Posterior cingulate gyrus (tissue), 11 donors: ENCODE measurements at regions not wholly inside any gene's neighbourhood (a gene's known extent, or its start where the extent isn't known, plus 50 kb on each side); places are given as distances from the start of the nearest gene placed in this dataset.

Source experiments
- DNase-seq, 10 donors: peaks; one replicate each; pipeline versions ENCODE4 v3.0.0 to v3.0.0-alpha.2; 2020 to 2021; ENCODE audit warnings: mixed read lengths in 3 of 10
- intact Hi-C: fragments of 100-400 bp; cut with DNase I; formaldehyde crosslinking; loops from one replicate; pipeline ENCODE4 v1.15.1; 2023

DNA sequence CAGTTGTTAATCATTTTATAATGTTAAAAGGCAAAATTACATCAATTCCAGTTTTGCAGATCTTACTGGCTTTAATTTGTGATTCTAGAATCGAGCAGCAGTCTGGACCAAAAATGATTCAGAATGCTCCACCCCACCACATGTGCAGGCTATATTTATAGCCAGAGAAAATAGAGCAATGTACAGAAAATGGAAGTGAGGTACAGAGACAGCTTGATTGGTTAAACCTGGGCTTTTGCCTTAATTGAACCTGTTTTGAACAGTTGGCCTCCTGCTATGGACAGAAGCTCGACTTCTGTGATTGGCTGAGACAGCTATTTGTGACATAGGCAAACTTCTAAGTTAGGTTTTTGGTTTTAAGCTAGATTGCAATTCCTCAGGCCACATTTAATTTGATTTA lies 607.4 kb upstream of the MIR17HG start:
- intact Hi-C loops = no loop called here
- no peak for DNase-seq

DNA sequence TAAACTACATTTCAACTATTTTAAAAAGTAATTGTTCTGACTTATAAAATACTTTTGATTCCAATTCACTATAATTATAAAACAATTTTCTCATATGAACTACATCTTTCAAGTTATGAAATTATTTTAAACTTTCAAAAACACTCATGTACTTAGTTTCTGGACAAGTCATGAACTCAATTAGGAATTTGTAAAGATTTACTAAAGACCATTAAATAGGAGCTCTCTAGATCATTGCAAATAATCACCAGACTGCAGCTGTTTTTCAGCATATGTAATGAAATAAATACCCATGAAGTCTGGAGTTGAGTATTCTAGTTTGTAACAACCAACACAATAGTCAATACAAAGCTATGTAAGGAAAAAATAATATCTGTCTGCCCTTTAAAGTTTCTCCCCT lies 605.1 kb upstream of the MIR17HG start:
- intact Hi-C loops = no loop called here
- DNase-seq = no peak

DNA sequence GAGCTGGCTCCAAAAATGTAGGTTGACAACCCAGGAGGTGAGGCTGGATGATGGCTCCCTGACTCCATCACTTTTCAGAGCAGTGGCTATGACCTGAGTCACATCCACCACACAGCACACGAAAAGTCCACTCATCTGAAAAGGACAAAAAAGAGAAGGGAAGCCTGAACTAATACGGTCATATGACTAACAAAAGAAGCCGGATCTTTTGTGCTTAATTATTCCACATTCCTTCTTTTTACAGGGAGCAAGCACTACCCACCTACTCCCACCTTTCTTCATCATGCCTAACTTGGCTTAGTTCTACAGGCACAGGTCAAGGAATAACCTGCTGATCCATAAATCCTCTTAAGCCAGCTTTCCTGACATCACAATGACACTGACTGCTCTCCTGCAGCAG lies 601.3 kb upstream of the MIR17HG start:
- DNase-seq = no peak
- intact Hi-C loops = no loop called here

DNA sequence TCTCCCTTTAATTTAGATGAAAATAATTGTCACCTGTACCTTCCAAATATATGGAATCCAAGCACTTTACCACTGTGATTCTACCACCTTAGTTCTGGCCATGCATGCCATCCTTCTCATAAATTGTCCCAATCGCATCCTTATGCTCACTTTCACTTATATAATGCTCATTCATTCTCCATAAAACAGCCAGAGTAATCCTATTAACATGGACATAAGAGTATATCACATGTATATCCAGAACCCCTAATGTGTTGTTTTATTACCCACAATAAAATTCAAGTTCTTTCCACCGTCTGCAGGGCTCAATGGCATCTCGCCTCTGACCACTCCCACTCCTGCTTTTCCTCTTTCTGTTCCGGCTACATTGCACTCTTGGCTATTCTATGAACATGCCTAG lies 597.5 kb upstream of the MIR17HG start:
- DNase-seq = no peak
- intact Hi-C loops = no loop called here

DNA sequence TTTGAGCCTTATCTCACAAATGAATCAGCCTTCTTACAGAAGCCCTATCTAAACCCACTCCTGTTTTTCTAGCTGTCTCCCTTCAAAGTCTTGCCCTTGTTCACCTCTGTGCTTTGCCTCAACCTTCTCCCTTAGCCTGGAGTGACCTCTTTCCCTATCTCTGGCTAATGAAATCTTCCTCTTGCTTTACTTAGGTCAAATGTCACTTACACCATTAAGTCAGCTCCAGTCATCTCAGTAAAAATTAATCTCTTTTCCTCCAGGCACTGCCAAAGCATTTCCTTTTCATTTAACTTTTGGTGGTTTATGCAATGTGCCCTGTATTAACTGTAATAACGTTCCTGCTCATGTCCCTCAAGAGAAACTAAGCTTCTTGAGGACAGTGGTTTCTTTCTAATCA lies 596.5 kb upstream of the MIR17HG start:
- DNase-seq = no peak
- intact Hi-C loops = no loop called here

DNA sequence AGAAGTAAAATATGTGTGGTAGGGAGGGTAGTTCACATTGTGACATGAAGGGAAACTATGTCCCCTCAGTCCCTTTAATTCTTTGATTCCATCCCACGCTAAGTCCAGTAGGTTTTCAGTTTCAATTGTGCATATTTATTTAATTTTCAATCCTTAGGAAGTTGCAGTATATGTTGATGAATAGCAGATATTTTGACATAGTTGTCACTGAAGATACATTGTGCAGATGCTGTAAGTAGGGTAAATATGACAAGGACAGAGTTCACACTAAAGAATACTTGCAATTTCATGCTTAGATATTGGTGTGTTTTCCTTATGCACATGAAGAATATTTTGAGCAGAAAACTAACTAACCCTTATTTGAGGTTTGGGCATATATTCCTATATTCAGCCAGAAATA lies 595.4 kb upstream of the MIR17HG start:
- no peak for DNase-seq
- intact Hi-C loops = no loop called here

DNA sequence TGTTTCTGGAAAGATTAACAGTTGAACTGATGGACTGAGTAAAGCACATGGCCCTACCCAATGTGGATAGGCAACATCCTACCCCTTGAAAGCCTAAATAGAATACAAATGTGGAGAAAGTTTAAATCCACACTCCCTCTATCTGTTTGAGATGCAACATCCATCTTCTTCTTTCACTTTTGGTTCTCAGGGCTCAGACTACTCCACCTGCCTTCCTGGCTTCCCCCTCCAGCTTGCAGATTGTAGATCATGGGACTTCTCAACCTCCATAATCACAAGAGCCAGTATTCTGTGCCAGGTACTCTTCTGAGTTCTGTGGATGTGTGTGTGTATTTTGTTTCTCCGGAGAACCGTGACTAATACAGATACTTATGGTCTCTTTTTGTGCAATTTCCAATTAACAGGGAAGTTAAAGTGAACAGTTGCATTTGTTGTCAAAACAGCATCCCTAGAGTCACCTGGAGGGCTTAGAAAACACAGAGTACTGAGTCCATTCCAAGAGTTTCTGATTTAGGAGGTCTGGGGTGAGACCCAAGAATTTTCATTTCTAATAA lies 590.3 kb upstream of the MIR17HG start:
- DNase-seq = no peak
- intact Hi-C loops = no loop called here

DNA sequence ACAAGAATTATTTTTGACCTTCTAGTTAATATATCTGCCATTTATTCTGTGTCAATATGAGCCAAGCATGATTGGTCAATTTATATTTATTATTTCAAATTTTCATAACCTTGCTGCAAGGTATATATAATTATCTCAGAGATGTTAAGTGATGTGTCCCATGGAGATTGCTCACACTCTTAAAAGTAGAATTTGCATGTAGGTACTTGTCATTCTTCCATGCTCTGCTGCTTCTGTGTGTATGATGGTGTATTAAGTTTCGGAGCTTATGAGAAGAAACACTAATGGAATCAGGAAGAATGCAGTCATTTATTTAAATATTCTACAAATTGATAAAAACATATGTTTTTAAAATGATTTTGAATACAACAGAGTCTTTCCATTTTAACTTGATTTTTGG lies 586.8 kb upstream of the MIR17HG start:
- no peak for DNase-seq
- intact Hi-C loops = no loop called here

DNA sequence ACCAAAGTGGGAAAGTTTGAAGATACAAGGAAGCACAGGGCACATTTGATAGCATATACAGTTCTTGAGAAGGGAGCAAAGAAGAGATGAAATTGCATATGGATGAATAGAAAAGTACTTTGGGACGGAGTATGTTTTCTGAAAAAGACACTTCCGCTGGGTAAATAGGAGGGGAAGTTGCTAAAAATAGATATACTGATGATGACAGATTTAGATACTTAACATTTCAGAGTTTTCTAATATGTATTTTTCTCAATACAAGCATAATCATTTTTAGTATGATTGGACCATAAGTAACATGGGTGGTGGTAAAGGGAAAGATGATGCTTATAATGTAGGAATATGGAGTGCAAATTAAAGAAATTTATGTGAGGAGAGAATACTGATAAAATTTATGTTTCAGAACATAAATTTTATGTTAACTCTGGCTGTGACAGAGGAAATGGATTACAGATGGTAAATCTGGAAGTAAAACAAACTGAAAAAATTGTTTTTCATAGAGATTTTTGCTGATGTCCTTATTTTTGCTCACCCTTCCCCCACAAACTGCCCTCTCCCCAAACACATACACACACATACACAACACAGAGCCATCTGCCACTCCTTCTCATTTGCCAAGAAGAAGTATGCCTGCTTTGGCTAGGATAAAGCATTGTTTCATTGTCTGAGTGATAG lies 583.9 kb upstream of the MIR17HG start:
- no peak for DNase-seq
- intact Hi-C loops = no loop called here

DNA sequence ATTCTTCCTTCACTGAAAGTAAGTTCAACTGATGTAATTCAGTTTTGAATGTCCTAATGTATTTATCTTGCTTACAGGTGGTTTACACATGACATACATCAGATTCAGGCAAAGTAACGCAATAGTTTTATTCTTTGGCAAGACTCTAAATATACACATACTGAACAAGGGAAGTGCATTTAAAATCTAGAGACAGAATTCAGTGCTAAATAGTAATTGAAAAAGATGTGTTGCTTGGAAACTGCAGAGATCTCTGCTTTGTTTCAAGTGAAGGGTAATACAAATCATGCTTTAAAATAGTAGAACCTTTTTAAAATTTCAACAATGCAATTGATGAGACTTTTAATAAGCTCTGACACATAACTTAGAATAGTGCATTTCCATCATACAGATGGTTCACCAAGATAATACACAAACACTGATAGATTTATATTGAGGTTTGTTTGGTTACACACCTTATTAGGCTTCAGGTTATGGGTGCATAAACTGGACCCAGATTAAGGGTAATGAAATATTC lies 581.0 kb upstream of the MIR17HG start:
- DNase-seq = no peak
- intact Hi-C loops = no loop called here

DNA sequence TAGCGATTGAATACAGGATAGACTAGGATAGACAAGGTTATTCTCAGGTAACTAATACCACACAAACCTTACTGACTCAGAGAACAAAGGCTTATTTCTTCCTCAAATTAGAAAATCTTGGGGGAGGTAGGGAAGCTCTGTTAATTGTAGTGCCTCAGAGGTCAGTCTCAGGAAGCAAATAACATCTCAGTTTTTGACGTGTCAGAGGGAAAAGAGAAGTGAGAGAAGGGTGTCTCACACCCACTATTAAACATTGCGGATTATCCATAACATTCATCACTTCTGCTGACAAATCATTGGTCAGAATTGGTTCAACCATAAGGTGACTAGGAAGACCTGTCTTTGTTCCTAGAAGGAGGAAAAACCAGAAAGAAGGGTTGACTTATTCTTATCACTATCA lies 579.4 kb upstream of the MIR17HG start:
- intact Hi-C loops = no loop called here

DNA sequence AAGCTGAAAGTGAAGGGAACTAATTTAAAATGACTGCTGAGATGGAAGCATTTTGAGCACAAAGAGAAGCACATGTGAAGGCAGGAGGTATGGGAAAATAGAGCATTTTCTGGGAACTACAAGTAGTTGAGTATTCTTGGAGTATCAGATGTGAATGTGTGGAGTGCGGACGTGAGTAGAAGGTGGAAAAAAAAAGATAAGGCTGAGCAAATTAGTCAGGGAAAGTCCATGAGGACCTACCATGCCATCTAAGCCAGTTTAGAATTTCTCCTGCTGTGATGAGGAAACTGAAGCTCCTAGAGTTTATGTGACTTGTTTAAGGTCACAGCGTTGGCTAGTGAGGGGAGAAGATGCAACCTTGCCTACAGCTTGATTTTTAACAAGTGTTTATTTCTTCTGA lies 578.1 kb upstream of the MIR17HG start:
- intact Hi-C loops = no loop called here
- no peak for DNase-seq

More for the DNA sequence above, 579.4 kb upstream of the MIR17HG start:
- no peak for DNase-seq

DNA sequence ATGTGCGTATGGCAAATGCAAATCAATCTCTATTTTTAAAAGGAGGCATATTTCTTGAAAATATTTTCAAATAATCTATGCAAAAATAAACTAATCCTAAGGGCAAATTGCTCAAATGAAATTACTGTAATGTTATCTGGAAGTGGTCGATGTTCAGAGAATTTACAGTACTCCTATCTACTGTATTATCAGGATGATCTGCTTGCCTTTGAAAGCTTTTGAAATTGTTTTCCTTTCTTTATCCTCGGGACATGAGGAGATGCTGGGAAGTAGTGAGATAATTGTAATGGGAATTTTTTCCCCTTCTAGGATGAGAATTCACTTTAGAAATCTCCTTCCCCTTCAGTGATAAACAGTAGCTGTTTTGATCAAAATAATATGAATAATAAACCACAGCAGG lies 577.2 kb upstream of the MIR17HG start:
- intact Hi-C loops = no loop called here
- no peak for DNase-seq

DNA sequence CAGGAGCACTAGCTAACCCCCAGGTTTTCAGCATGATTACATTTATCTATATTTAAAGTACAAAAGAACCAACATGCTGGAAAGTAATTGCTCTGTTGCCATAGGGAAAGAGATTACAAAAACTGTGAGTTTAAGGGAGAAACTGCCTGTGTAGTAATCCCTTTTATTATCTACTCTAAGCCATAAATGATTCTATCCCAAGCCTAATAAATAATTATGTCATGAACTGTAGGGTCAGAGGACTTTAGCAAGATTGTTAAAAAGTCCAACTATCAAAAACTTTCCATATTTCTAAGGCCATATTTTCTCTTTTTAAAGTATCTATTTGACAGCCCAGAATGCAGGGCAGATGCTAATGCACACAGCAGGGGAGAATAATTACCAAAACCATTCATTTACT lies 573.8 kb upstream of the MIR17HG start:
- intact Hi-C loops = no loop called here
- DNase-seq = no peak

DNA sequence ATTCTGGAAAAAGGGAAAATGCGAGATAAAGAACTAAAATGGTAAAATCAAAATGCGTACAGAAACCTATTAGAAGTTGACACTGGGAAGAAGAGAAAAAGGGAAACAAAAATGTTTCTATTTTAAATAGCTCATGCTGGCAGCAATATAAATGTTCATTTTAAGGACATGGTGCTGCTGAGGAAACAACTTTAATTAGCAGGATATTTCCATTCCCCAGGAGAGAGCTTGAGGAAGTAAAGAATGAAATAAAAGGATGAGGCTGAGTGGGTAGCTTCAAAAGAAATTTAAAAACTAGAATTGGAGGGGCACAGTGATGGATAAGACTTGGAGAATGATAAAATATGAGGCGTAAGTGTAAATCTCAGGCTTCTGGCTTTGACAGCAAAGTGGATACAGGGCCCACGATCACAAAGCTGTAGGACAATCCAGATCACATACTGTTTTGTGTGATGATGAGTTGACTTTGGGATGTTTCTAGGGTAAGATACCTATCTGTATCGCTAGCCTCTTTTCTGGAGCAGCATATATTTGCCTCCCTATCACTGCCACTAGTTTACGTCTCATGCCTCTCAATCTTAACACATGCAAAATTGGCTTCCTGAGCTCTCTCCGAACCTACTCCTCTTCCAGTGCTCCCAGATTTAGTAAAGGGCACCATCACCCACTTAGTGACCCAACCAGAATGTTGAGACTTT lies 571.3 kb upstream of the MIR17HG start:
- intact Hi-C loops = no loop called here

DNA sequence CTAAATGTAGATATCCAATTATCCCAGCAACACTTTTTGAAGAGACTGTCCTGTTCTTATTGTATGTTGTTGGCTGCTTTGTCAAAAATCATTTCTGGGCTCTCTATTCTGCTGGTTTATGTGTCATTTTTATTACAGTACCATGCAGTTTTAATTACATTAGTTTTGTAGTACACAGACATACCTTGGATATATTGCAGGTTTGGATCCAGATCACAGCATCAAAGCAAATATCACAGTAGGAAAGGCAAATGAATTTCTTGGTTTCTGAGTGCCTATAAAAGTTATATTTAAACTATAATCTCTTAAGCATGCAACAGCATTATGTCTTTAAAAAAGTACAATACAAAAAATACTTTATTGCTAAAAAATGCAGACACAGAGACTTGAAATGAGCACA lies 564.2 kb upstream of the MIR17HG start:
- no peak for DNase-seq
- intact Hi-C loops = no loop called here

More for the DNA sequence above, 571.3 kb upstream of the MIR17HG start:
- no peak for DNase-seq

DNA sequence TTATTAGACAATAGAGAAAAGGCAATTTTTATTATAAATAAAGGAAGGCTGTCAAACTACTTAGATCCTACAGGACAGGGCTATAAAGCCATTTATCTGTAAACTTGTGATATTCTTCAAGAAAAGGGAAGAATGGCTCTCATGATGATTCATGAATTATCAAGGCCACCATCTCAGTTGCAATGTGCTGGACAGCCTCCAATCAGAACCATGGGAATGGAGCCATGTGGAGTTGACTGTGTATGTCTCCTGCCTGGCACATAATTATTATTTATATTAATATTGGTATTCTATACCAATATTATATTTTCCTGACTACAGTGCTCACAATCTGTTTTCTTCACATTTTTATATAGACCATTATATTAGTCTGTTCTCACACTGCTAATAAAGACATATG lies 560.5 kb upstream of the MIR17HG start:
- DNase-seq = no peak
- intact Hi-C loops = no loop called here

DNA sequence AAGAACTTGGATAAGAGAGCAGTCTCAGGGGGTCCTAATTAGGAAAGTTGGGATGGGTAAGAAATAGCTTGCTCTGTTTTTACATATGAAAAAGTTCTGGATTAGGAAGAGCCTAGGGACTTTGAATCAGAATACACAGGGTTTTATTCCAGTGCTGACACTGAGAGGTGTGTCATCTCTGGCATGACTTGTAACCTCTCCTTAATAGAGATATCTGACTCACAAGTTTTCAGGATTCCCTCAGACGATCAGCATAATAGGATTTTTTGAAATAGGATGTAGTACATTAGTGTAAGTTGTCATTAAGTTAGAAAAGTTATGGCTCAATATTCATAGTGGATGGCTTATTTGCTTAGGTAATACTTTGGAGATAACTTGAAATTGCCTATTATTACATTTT lies 555.2 kb upstream of the MIR17HG start:
- DNase-seq = no peak
- intact Hi-C loops = no loop called here

DNA sequence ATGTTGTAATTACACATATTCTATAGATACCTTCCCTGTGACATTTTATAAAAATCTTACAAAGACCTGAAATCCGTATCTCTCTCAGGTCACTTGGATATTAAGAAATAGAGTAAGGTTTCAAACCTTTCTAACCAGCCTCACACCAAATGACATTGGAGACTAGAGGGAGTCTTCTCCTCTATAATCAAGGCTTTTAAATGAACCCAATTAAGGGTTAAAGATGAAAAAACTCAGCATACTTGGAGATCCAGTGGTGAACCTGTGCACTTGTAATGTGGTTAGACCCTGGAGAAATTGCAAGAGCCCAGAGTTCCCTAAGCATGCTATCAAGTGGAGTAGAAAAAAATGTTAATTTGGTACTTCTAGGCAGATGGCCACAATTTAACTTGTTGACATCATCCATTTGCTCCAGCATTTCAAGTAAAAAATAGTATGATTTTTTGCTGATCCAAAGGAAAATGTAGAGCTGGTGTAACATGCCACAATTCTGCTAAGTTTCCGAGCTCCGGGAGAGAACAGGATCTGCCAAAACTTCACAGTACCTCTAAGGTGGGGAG lies 554.1 kb upstream of the MIR17HG start:
- intact Hi-C loops = no loop called here

DNA sequence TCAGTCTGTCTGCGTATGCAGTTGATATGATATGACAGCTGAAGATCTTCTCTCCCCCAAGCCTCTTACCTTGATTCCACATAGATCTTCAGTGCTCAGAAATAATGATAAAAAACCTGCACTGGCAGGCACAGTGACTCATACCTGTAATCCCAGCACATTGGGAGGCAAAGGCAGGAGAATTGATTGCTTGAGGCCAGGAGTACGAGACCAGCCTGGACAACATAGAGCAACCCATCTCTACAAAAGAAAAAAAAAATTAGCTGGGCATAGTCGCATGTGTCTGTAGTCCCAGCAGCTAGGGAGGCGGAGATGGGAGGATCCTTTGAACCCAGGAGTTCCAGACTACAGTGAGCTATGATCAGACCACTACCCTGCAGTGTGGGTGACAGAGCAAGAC lies 551.0 kb upstream of the MIR17HG start:
- DNase-seq = no peak
- intact Hi-C loops = no loop called here

More for the DNA sequence above, 554.1 kb upstream of the MIR17HG start:
- no peak for DNase-seq

DNA sequence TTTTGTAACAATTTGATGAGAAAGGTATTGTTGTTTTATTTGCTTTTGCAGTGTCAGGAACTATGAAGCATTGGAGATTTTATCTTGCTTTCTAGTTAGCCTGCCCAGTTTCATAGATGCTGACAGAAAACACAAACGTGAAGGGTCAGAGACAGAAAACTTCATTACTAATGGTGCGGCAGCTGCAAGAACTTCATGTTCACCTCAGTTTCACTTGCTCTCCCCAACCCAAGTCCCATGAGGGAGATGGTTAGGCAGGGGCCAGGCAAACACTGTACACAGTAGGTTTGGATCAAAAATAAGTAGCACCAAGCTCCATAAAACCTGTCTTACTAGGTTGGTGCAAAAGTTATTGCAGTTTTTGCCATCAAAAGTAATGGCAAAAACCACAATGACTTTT lies 550.2 kb upstream of the MIR17HG start:
- intact Hi-C loops = no loop called here
- DNase-seq = no peak

DNA sequence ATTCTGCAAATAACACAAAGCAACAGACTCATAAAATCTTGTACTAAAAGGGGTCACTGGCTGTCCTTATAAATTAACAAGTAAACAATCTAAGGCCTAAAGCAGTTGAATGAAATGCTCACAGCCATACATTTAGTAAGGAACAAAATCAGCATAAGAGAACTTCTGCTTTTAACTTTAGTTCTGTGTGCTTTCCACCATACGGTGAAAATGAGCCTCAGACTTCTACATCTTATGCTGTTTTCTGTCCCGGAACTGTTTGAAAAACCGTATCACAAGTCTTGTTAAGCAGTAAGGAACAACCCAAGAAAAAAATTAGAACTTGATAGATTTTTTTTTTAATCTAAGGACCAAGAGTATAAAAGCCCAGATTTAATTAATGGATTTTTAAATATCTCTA lies 549.1 kb upstream of the MIR17HG start:
- intact Hi-C loops = no loop called here
- no peak for DNase-seq
